NCI-H2107 treated with DMSO at 0.1 percent for 48 hours (cell line): ENCODE measurements at regions not wholly inside any gene's neighbourhood (a gene's known extent, or its start where the extent isn't known, plus 50 kb on each side); places are given as distances from the start of the nearest gene placed in this dataset.

ENCODE experiments used
- DNase-seq: peaks from one replicate; lab custom pipeline; 2025; ENCODE audit not compliant: unreplicated experiment; lab: John Stamatoyannopoulos, UW

GRCh38 chr10:131480066-131480465, 168.5 kb upstream of the TCERG1L start:
- DNase-seq, result no peak

DNA sequence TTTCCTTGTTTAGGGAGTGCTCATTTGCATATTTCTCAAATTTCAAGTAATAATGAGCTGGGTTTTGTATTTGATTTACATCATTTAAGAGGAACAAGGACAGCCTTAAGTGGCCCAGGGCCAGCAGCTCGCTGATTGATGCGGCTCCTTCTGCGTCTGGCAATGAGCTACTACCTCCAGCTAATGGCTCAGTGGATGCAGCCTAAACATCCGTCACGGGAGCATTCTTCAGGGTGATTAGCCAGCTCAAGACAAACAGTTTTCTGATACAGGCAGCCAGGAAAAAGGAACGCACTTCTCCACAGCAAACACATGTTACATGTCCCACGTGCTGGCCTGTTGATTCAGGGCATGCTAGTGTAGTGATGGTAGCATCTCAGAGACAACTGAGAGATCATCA, 169.3 kb upstream of the TCERG1L start:
- DNase-seq, result no peak

DNA sequence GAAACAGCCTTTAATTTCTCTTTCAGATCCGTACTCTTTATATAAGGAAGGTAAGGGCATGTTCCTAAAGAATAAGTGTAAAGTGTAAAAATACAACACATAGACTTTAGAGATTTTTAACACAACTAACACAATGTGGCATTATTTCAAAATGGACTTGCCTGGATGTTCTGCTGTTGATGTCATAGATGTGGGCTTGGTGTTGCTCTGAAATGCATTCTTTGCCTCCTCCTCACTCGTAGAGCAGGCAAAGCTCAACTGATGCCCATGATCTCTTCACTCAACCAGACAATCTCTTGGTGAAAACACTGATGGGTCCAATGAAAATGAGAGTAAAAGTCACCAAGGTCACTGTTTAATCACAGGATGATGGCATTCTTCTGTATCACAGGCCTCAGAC, 174.2 kb upstream of the TCERG1L start:
- no peak for DNase-seq

DNA sequence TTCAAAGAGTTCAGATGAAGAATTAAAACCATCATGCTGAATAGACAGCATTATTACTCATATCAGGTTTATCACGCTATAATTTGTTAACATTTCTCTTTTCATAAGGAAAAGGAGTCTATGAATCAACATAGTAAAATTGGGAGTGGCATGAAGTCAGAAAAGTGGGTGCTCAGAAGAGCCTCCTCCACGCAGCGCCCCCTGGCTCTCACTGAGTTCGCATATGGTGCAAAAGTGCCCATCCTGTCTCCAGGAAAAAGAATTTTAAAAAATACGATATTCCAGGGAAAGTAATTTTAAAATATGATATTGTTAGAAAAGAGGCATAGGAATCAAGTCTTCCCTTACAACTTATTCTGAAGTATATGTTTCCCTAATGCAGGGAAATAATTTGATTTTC, 176.3 kb upstream of the TCERG1L start:
- no peak for DNase-seq

GRCh38 chr10:131490991-131491594, 179.6 kb upstream of the TCERG1L start:
- DNase-seq, result no peak

- no peak for DNase-seq
These were observed 180.8 kb upstream of the TCERG1L start for GRCh38 chr10:131492211-131492857.

GRCh38 chr10:131493432-131493831, 181.9 kb upstream of the TCERG1L start:
- DNase-seq, result no peak

- DNase-seq, result no peak
These were observed 182.9 kb upstream of the TCERG1L start for GRCh38 chr10:131494451-131494850.

GRCh38 chr10:131495224-131495623, 183.7 kb upstream of the TCERG1L start:
- DNase-seq, result no peak

DNA sequence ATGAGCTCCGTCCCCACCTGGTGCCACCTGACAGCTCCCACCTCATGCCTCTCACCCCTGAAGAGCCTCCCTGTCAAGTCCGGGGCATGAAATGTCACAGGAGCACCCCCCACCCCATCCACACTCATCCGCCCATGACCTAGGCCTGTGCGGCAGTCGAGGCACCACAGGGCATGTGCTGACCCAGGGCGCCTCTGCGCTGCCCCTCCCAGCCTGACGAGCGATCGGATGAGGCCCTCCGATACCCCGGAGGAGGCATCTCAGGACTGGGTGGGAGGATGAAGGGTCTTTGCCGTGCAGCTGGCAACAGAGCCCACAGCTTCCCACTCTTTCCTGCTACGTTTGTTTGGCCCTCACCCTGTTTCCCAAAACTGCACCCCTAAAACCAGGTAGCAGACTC, 184.4 kb upstream of the TCERG1L start:
- DNase-seq, result no peak

- no peak for DNase-seq
These were observed 185.0 kb upstream of the TCERG1L start for GRCh38 chr10:131496351-131497052.

DNA sequence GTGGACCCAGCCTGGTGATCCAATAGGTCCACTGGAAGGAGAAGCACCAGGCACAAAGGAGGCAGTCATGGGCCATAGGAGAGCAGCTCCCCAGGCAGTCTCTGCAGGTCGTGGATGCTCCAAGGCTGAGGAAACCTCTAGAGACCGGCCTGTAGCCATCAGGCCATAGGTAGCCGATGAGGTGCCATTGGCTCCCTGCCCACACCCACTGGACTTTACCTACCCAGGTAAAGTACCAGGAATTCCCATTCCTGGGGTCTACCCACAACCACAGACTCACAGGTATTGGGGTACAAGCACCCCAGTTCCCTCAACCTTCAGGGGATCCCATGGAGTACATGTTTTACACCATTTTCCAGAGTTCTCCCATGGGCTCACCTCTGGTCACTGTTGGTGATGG, 188.0 kb upstream of the TCERG1L start:
- DNase-seq, result no peak

GRCh38 chr10:131500181-131500580, 188.7 kb upstream of the TCERG1L start:
- DNase-seq, result no peak

DNA sequence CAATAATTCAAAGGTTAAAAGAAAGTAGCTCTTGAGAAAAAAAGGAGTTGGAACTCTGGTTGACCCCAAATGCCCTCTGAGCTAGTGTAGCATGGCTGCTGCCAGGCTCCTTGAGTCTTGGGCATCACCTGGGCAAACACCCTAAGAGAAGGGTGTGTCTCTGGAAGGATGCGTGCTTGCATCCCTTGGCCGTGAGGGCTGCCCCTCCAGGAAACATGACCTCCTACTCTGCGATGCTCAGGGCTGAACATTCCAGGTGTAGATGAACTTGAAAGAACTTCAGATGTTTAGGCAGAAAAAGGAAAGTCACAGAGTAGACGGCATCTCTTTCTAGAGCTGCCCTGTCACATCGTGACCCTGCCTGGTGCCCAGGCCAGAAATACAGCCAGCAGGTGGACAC, 189.4 kb upstream of the TCERG1L start:
- DNase-seq, result no peak

- no peak for DNase-seq
These were observed 192.5 kb upstream of the TCERG1L start for GRCh38 chr10:131503992-131504391.

DNA sequence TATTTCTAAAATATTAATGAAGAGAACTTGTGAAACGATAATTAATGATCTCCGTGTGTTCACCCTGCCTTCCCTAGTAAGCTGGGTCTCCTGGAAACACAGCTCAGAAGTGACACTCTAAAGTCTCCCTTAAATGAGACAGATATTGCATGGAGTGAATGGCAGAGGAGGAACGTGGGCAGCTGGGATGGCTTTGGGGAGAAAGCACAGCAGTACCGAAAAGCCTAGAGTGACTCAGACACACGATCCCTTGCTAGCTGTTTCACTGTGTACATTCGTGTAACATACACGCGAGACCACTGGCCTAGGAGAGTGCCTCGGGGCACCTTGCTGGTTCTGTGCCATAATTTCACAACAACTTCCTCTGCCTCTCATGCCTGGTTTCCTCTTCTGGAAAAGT, 199.9 kb upstream of the TCERG1L start:
- DNase-seq, result no peak

GRCh38 chr10:131512852-131513251, 201.3 kb upstream of the TCERG1L start:
- DNase-seq, result no peak

GRCh38 chr10:131513445-131513844, 201.9 kb upstream of the TCERG1L start:
- no peak for DNase-seq

DNA sequence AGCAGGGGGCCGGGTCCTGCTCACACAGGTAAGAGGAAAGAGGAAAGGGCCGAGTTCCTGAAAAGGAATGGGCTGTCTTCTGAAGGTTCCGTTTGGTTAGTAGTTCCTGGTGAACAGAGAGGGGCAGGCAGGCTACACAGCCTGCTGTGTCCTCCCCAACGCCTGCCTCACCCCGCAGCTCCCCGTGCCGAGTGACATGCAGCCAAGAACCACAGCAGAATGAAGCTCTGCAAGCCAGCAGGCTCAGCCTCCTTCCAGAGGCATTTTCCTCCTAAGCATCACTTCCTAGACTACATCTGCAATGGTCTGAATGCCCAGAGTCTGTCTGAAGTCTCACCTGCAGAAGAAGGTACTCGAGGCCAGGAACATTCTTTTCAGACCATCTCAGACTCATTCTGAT, 202.4 kb upstream of the TCERG1L start:
- DNase-seq, result no peak

DNA sequence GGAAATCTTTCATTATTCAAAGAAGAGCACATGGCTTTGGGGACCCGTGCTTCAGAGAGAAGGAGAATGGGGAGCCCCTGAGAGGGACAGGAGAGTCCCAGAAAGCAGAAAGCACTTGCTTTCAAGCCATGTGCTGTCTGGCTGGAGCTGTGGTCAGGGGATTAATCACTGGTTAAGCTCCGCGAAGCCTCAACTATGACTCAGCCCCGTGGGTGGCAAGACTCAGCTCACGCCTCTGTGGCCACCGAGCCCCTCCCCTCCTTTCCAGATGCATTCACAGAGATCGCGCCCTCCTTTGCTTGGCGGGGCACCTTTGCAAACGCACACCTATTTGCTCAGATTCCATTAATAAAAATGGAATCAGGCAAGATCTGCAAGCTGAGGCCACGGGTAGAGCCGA, 202.9 kb upstream of the TCERG1L start:
- DNase-seq, result no peak

DNA sequence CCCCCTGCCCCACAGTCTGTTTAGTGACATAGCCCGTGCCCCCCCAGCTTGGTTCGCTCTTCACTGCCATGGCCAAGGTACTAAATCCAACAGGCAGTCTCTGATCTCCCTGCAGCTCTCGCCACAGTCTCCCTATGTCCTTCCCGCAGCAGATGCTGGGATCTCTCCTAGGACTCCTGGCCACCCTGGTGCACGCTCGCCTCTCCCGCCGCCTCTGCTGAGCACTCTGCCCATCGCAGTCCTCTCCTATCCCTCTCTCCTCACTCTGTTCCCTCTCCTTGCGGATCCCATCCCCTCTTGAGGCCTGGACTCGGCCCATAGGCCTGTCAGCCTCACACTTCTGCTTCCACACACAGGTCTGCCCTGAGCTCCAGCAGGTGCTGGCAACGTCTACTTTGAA, 204.8 kb upstream of the TCERG1L start:
- DNase-seq, result no peak

- DNase-seq, result no peak
These were observed 206.3 kb upstream of the TCERG1L start for GRCh38 chr10:131517781-131518180.
